PC-9 (cell line): ENCODE measurements at regions not wholly inside any gene's neighbourhood (a gene's known extent, or its start where the extent isn't known, plus 50 kb on each side); places are given as distances from the start of the nearest gene placed in this dataset.

Experiments used
- EZH2 ChIP-seq: fragments of 200-600 bp; sonication (generic); IDR thresholded peaks from 2 replicates; pipeline ENCODE4 v1.8.0; 2017; ENCODE audit warnings: antibody characterized with exemption, low read depth
- TF ChIP-seq, protein P1 (sequence below): fragments of 200-600 bp; sonication (generic); conservative IDR thresholded peaks from 2 replicates; pipeline ENCODE4 v1.6.1; 2017; ENCODE audit warnings: mixed run types, antibody characterized with exemption, mild to moderate bottlenecking, moderate library complexity

DNA sequence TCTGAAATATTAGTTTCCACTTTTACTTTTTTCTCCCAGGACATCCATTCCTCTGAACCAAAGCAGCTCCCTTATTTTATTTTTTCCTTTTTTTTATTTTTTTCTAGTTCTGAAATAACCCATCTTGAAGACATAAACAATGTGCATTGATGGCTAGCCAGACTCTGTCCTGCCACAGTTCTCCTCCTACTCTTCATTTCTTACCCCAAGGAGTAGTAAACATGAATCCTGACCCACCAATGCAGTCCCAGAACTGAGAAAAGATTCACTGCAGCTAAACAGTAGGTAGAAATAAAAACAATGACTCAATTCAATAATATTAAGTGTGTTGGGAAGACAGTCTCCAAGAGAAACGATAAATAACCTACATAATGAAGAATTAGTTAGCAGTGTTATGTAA, 65.7 kb upstream of the NOVA1 start:
- TF ChIP-seq, protein P1, sequence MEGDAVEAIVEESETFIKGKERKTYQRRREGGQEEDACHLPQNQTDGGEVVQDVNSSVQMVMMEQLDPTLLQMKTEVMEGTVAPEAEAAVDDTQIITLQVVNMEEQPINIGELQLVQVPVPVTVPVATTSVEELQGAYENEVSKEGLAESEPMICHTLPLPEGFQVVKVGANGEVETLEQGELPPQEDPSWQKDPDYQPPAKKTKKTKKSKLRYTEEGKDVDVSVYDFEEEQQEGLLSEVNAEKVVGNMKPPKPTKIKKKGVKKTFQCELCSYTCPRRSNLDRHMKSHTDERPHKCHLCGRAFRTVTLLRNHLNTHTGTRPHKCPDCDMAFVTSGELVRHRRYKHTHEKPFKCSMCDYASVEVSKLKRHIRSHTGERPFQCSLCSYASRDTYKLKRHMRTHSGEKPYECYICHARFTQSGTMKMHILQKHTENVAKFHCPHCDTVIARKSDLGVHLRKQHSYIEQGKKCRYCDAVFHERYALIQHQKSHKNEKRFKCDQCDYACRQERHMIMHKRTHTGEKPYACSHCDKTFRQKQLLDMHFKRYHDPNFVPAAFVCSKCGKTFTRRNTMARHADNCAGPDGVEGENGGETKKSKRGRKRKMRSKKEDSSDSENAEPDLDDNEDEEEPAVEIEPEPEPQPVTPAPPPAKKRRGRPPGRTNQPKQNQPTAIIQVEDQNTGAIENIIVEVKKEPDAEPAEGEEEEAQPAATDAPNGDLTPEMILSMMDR: no peak
- TF ChIP-seq EZH2: no peak
